HL-60 (cell line): ENCODE measurements at regions not wholly inside any gene's neighbourhood (a gene's known extent, or its start where the extent isn't known, plus 50 kb on each side); places are given as distances from the start of the nearest gene placed in this dataset.

Experiments used
- DNase-seq, 2 experiments: peaks; one replicate each; pipeline ENCODE4 v3.0.0-alpha.2; 2010 to 2020; ENCODE audit warnings: low read depth in 1 of 2, low spot score in 1 of 2
- H3K27ac ChIP-seq: fragments of 250-450 bp; sonication (Bioruptor Pico); replicated peaks from 2 replicates; pipeline ENCODE4 v1.5.1; 2020; ENCODE audit warnings: mild to moderate bottlenecking, moderate library complexity
- H3K27me3 ChIP-seq: fragments of 250-450 bp; sonication (Bioruptor Pico); 2 replicates; pipeline ENCODE4 v1.5.1; 2021; ENCODE audit warnings: mild to moderate bottlenecking, moderate library complexity; ENCODE audit not compliant: insufficient read depth, poor library complexity, severe bottlenecking
- H3K4me3 ChIP-seq: replicated peaks from 2 replicates; pipeline ENCODE4 v1.5.1; 2011; ENCODE audit warnings: mild to moderate bottlenecking, control low read depth, low read length; ENCODE audit not compliant: insufficient read depth
- CTCF ChIP-seq: IDR thresholded peaks from one replicate; pipeline ENCODE4 v1.5.1; 2011; ENCODE audit warnings: low read length, control low read depth, inconsistent platforms; ENCODE audit not compliant: insufficient read depth
- GABPA ChIP-seq: IDR thresholded peaks from 2 replicates; pipeline ENCODE4 v1.6.1; 2012; ENCODE audit warnings: low read depth
- POLR2AphosphoS5 ChIP-seq: IDR thresholded peaks from 2 replicates; pipeline ENCODE4 v1.6.1; 2012; ENCODE audit warnings: low read depth
- REST ChIP-seq: IDR thresholded peaks from 2 replicates; pipeline ENCODE4 v1.6.1; 2012; ENCODE audit warnings: low read depth; ENCODE audit not compliant: insufficient replicate concordance
- SPI1 ChIP-seq: IDR thresholded peaks from 2 replicates; pipeline ENCODE4 v1.6.1; 2012; ENCODE audit warnings: low read depth, mild to moderate bottlenecking, borderline replicate concordance

DNA sequence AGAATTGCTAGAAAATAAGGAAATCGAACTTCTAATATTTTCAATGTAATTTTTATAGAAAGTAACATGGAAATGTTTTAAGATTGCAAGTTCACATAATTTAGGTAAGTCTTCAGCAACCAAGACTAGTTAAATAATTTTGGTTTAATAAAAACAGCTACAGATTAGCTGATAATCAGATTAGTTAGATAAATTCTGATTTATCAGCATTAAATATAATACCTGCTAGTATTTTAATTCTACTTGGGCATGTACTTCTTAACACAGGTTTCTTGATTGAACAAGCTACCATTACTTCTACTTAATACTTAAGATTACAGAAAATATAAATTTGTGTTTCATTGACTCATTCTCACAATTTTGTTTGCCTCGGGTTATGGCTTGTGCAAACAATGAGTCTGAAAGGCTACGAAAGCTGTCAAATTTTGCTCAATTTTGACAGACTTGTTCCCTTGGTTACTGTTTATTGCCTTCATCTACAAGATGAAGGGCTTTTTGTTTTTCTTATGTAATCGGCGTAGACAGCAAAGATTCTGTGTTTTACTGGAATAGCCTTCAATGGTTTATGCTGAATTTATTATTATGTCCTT lies 116.1 kb upstream of the NUDT4 start:
- no peak for TF ChIP-seq POLR2AphosphoS5
- TF ChIP-seq SPI1: no peak
- no peak for TF ChIP-seq REST
- TF ChIP-seq CTCF: no peak
- no peak for TF ChIP-seq GABPA
- H3K27me3 ChIP-seq: no peaks in the 10 kb centered on the region
- no peak overlapping the region for H3K27ac ChIP-seq
- no peak for DNase-seq
- H3K4me3 ChIP-seq: no peak overlapping the region

GRCh38 chr12:93272997-93273396 lies 104.7 kb upstream of the NUDT4 start:
- TF ChIP-seq SPI1 (no peak), GABPA (no peak), POLR2AphosphoS5 (no peak), REST (no peak), CTCF (no peak)
- Histone ChIP-seq H3K27me3 (no peaks in the 10 kb centered on the region), H3K4me3 (no peak overlapping the region), H3K27ac (no peak overlapping the region)
- no peak for DNase-seq

DNA sequence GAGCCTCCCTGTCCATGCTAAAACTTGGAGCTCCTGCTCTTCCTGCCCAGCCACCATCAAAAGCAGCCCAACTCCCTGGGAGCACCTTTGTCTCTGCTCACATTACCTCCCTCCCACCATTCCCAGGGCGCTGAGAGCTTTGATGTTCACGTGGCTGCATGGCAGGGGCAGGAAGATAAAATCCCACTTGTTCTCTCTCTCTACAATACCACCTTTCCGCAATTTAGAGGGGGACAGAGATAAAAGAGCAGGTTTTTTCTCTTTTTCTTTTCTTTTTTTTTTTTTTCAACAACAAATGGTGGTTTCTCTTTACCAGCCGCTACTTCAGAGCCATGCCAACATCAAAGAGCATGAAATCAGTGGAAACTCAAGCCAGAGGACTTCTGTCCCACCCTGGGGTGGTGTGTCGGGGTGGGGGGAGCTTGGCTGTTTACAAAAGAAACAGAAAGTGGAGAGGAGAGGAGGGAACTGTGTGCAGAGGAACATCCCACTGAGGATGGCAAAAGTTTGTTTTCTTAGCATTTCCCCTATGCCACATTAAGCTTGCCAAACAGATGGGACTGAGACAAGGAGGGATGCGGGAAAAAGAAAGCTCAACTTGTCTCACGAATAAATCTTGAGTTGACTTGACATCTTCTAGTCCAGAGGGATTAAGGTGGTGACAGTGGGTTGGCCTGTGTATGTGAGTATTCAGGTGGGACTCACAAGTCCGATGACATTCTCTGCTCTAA lies 103.7 kb upstream of the NUDT4 start:
- Histone ChIP-seq H3K4me3 (no peak overlapping the region), H3K27ac (no peak overlapping the region), H3K27me3 (no peaks in the 10 kb centered on the region)
- DNase-seq: no peak
- no peak for TF ChIP-seq SPI1
- TF ChIP-seq GABPA: no peak
- TF ChIP-seq POLR2AphosphoS5: no peak
- no peak for TF ChIP-seq CTCF
- TF ChIP-seq REST: no peak
